BJ (cell line): ENCODE measurements at regions not wholly inside any gene's neighbourhood (a gene's known extent, or its start where the extent isn't known, plus 50 kb on each side); places are given as distances from the start of the nearest gene placed in this dataset.

Experiments used
- CTCF ChIA-PET: fragments of 350-600 bp; formaldehyde crosslinking; extraction: SDS; loops from one replicate; lab custom pipeline; 2021; ENCODE audit warnings: antibody characterized with exemption, inconsistent platforms; lab: Yijun Ruan, JAX
- POLR2A ChIA-PET: fragments of 300-600 bp; sonication (Branson Sonifier 250); formaldehyde crosslinking; extraction: SDS; loops from one replicate; lab custom pipeline; 2021; ENCODE audit warnings: antibody characterized with exemption; lab: Charles Lee
- DNase-seq: peaks from one replicate; pipeline ENCODE4 v3.0.0-alpha.2; 2011; ENCODE audit warnings: low read depth
- H3K27me3 ChIP-seq: 2 replicates; pipeline ENCODE4 v1.6.0; 2011; ENCODE audit warnings: low read length; ENCODE audit not compliant: control insufficient read depth, insufficient read depth
- H3K36me3 ChIP-seq: 2 replicates; pipeline ENCODE4 v1.5.1; 2011; ENCODE audit warnings: low read length; ENCODE audit not compliant: control insufficient read depth, insufficient read depth
- H3K4me3 ChIP-seq: 2 replicates; pipeline ENCODE4 v1.5.1; 2011; ENCODE audit warnings: low read depth, mild to moderate bottlenecking, control low read depth, low read length
- CTCF ChIP-seq: IDR thresholded peaks from 2 replicates; pipeline ENCODE4 v1.5.1; 2011; ENCODE audit warnings: low read depth, mild to moderate bottlenecking, control low read depth, inconsistent platforms, low read length, moderate library complexity; ENCODE audit not compliant: insufficient read depth

- H3K27me3 ChIP-seq, result no peaks in the 10 kb centered on the region
- no peak for DNase-seq
- ChIA-PET CTCF (no interaction called here), POLR2A (no interaction called here)
- H3K4me3 ChIP-seq, result no peak overlapping the region
- no peaks in the 10 kb centered on the region for H3K36me3 ChIP-seq
- no peak for TF ChIP-seq CTCF
These were observed 210.7 kb downstream of the C9orf50 start for GRCh38 chr9:129410226-129410625.

GRCh38 chr9:129408535-129409215 lies 212.2 kb downstream of the C9orf50 start:
- Histone ChIP-seq H3K27me3 (no peaks in the 10 kb centered on the region), H3K36me3 (no peaks in the 10 kb centered on the region), H3K4me3 (no peak overlapping the region)
- TF ChIP-seq CTCF, result no peak
- no peak for DNase-seq
- CTCF ChIA-PET, result interaction anchor here (0.8 kb wide), 1 partner anchor 277 kb away, joined by 3 read pairs; no protein-coding TSS in a partner anchor
- POLR2A ChIA-PET, result no interaction called here

- Histone ChIP-seq H3K36me3 (no peaks in the 10 kb centered on the region), H3K27me3 (no peaks in the 10 kb centered on the region), H3K4me3 (no peak overlapping the region)
- ChIA-PET POLR2A (no interaction called here), CTCF (no interaction called here)
- DNase-seq, result no peak
- no peak for TF ChIP-seq CTCF
These were observed 212.9 kb downstream of the C9orf50 start for GRCh38 chr9:129407905-129408452.

GRCh38 chr9:129406278-129407225 lies 214.3 kb downstream of the C9orf50 start:
- POLR2A ChIA-PET, result no interaction called here

More at GRCh38 chr9:129406278-129407225, 214.3 kb downstream of the C9orf50 start:
- Histone ChIP-seq H3K4me3 (no peak overlapping the region), H3K27me3 (no peaks in the 10 kb centered on the region), H3K36me3 (no peaks in the 10 kb centered on the region)
- CTCF ChIA-PET, result no interaction called here
- no peak for TF ChIP-seq CTCF
- no peak for DNase-seq
